H1 (cell line): ENCODE measurements at regions not wholly inside any gene's neighbourhood (a gene's known extent, or its start where the extent isn't known, plus 50 kb on each side); places are given as distances from the start of the nearest gene placed in this dataset.

Experiments used
- CTCF ChIA-PET: fragments of 300-600 bp; sonication (Branson Sonifier 250); formaldehyde crosslinking; loops from one replicate; lab custom pipeline; 2021; ENCODE audit not compliant: partially characterized antibody; lab: Charles Lee
- POLR2A ChIA-PET: fragments of 300-600 bp; sonication (Branson Sonifier 250); formaldehyde crosslinking; loops from one replicate; lab custom pipeline; 2021; ENCODE audit warnings: inconsistent platforms; ENCODE audit not compliant: partially characterized antibody; lab: Charles Lee
- DNase-seq, 2 experiments: peaks; one replicate each; pipeline versions ENCODE4 v3.0.0 to v3.0.0-alpha.2; 2010 to 2022; ENCODE audit warnings: low spot score in 2 of 2, low read depth in 1 of 2, mixed read lengths in 1 of 2
- FAIRE-seq: peaks from 2 replicates; lab custom pipeline; 2011; peaks lifted over from hg19 to GRCh38; lab: Jason Lieb, UNC
- H2AFZ ChIP-seq: 2 replicates; pipeline ENCODE4 v1.8.1; 2012; ENCODE audit warnings: low read length, inconsistent platforms
- H2AK5ac ChIP-seq: 2 replicates; pipeline ENCODE4 v1.6.1; 2013; ENCODE audit warnings: low read depth, low read length
- H2BK120ac ChIP-seq: replicated peaks from 2 replicates; pipeline ENCODE3; 2013; ENCODE audit warnings: low read depth, low read length, inconsistent platforms
- H2BK12ac ChIP-seq: 2 replicates; pipeline ENCODE4 v1.6.1; 2013; ENCODE audit warnings: low read depth, low read length
- H2BK15ac ChIP-seq: 2 replicates; pipeline ENCODE4 v1.6.1; 2013; ENCODE audit warnings: low read length
- H2BK20ac ChIP-seq: 2 replicates; pipeline ENCODE4 v1.6.1; 2013; ENCODE audit warnings: low read length
- H2BK5ac ChIP-seq: 2 replicates; pipeline ENCODE4 v1.6.1; 2013; ENCODE audit warnings: low read depth, low read length
- H3K14ac ChIP-seq: 2 replicates; pipeline ENCODE4 v1.6.1; 2013; ENCODE audit warnings: inconsistent platforms; ENCODE audit not compliant: insufficient read length
- H3K18ac ChIP-seq: 2 replicates; pipeline ENCODE4 v1.6.1; 2013; ENCODE audit warnings: low read length; ENCODE audit errors: extremely low read depth
- H3K23ac ChIP-seq: 2 replicates; pipeline ENCODE4 v1.6.1; 2013; ENCODE audit warnings: inconsistent platforms; ENCODE audit not compliant: insufficient read length
- H3K23me2 ChIP-seq: 2 replicates; pipeline ENCODE4 v1.6.1; 2013; ENCODE audit warnings: low read depth, low read length
- H3K27ac ChIP-seq: 2 replicates; pipeline ENCODE4 v1.6.1; 2011; ENCODE audit warnings: low read depth, low read length, inconsistent platforms
- H3K27me3 ChIP-seq, 4 experiments: replicated peaks in 1 of 4; 1 replicate in 1 of 4; 2 replicates in 3 of 4; pipeline versions ENCODE4 v1.6.1 to v1.8.1; 2011 to 2013; ENCODE audit warnings: low read length in 3 of 4, mild to moderate bottlenecking in 3 of 4, inconsistent platforms in 2 of 4, mixed read lengths in 2 of 4, moderate library complexity in 1 of 4; ENCODE audit not compliant: control insufficient read depth in 3 of 4, insufficient read depth in 3 of 4; ENCODE audit errors: extremely low read depth in 1 of 4
- H3K36me3 ChIP-seq, 4 experiments: 2 replicates each; pipeline versions ENCODE4 v1.6.1 to v1.8.1; 2011 to 2013; ENCODE audit warnings: mild to moderate bottlenecking in 4 of 4, low read length in 3 of 4, moderate library complexity in 2 of 4, control low read depth in 1 of 4, inconsistent platforms in 1 of 4; ENCODE audit not compliant: insufficient read depth in 4 of 4, control insufficient read depth in 2 of 4
- H3K4ac ChIP-seq: replicated peaks from 2 replicates; pipeline ENCODE3; 2013; ENCODE audit warnings: low read length, low read depth, mixed read lengths, inconsistent platforms; ENCODE audit not compliant: insufficient read length
- H3K4me1 ChIP-seq, 4 experiments: replicated peaks in 1 of 4; 1 replicate in 1 of 4; 2 replicates in 3 of 4; pipeline versions ENCODE4 v1.6.1 to v1.8.1; 2011 to 2013; ENCODE audit warnings: low read length in 3 of 4, inconsistent platforms in 2 of 4, mixed read lengths in 1 of 4; ENCODE audit not compliant: insufficient read depth in 4 of 4, control insufficient read depth in 3 of 4
- H3K4me2 ChIP-seq, 2 experiments: 2 replicates each; pipeline versions ENCODE4 v1.6.1 to v1.8.1; 2011 to 2013; ENCODE audit warnings: low read depth in 2 of 2, low read length in 2 of 2, control low read depth in 1 of 2, inconsistent platforms in 1 of 2, mild to moderate bottlenecking in 1 of 2; ENCODE audit not compliant: insufficient read depth in 1 of 2
- H3K4me3 ChIP-seq, 4 experiments: fragments of 200-600, 300-600 bp in 1 of 4; sonication (generic), shearing (Covaris generic), sonication (Bioruptor Twin) in 1 of 4; 2 replicates each; pipeline versions ENCODE4 v1.5.1 to v1.8.1; 2011 to 2016; ENCODE audit warnings: low read length in 4 of 4, low read depth in 3 of 4, control low read depth in 2 of 4, inconsistent platforms in 2 of 4, mild to moderate bottlenecking in 2 of 4, mixed read lengths in 1 of 4, moderate library complexity in 1 of 4; ENCODE audit not compliant: insufficient read depth in 2 of 4; ENCODE audit errors: extremely low read depth in 1 of 4
- H3K56ac ChIP-seq: replicated peaks from 2 replicates; pipeline ENCODE3; 2013; ENCODE audit warnings: low read depth, mild to moderate bottlenecking, mixed read lengths, low read length, inconsistent platforms; ENCODE audit not compliant: insufficient read length
- H3K79me1 ChIP-seq: 2 replicates; pipeline ENCODE4 v1.6.1; 2013; ENCODE audit warnings: low read depth, low read length, control low read depth
- H3K79me2 ChIP-seq, 2 experiments: 2 replicates each; pipeline versions ENCODE4 v1.6.1 to v1.8.1; 2012 to 2013; ENCODE audit warnings: low read length in 2 of 2, mild to moderate bottlenecking in 2 of 2, inconsistent platforms in 1 of 2; ENCODE audit not compliant: insufficient read depth in 2 of 2, control insufficient read depth in 1 of 2
- H3K9ac ChIP-seq, 4 experiments: replicated peaks in 1 of 4; 1 replicate in 1 of 4; 2 replicates in 3 of 4; pipeline versions ENCODE4 v1.6.1 to v1.8.1; 2011 to 2013; ENCODE audit warnings: low read depth in 3 of 4, low read length in 3 of 4, control low read depth in 2 of 4, mild to moderate bottlenecking in 2 of 4, moderate library complexity in 2 of 4, inconsistent platforms in 1 of 4; ENCODE audit errors: extremely low read depth in 1 of 4
- H3K9me3 ChIP-seq, 2 experiments: 2 replicates each; pipeline versions ENCODE4 v1.6.1 to v1.8.1; 2012 to 2013; ENCODE audit warnings: mild to moderate bottlenecking in 2 of 2, moderate library complexity in 2 of 2, control low read depth in 1 of 2, inconsistent platforms in 1 of 2, low read depth in 1 of 2, low read length in 1 of 2, mixed read lengths in 1 of 2; ENCODE audit not compliant: insufficient read depth in 2 of 2
- H4K20me1 ChIP-seq, 2 experiments: replicated peaks in 1 of 2; 2 replicates each; pipeline versions ENCODE3 to v1.8.1; 2011 to 2013; ENCODE audit warnings: inconsistent platforms in 2 of 2, low read length in 2 of 2, mild to moderate bottlenecking in 1 of 2; ENCODE audit not compliant: insufficient read depth in 2 of 2, control insufficient read depth in 1 of 2
- H4K5ac ChIP-seq: 2 replicates; pipeline ENCODE4 v1.6.1; 2013; ENCODE audit warnings: low read length, low read depth, mixed read lengths, inconsistent platforms; ENCODE audit not compliant: insufficient read length
- H4K8ac ChIP-seq: 2 replicates; pipeline ENCODE4 v1.8.0; 2013; ENCODE audit warnings: mild to moderate bottlenecking, moderate library complexity, low read length, inconsistent platforms; ENCODE audit not compliant: insufficient read depth; ENCODE audit errors: extremely low read depth
- H4K91ac ChIP-seq: replicated peaks from 2 replicates; pipeline ENCODE3; 2013; ENCODE audit warnings: low read length, mixed read lengths, inconsistent platforms; ENCODE audit not compliant: insufficient read length
- EGR1 ChIP-seq: IDR thresholded peaks from 2 replicates; pipeline ENCODE4 v1.6.1; 2011; ENCODE audit warnings: low read depth, low read length, borderline replicate concordance
- GTF2F1 ChIP-seq: IDR thresholded peaks from 2 replicates; pipeline ENCODE4 v1.6.1; 2012; ENCODE audit warnings: low read depth, low read length, improper control_type of control experiment, borderline replicate concordance
- JUND ChIP-seq: IDR thresholded peaks from 2 replicates; pipeline ENCODE4 v1.6.1; 2011; ENCODE audit warnings: mild to moderate bottlenecking, improper control_type of control experiment, low read length
- KDM1A ChIP-seq: fragments of 200-600, 300-600 bp; sonication (generic); IDR thresholded peaks from 2 replicates; pipeline ENCODE4 v1.7.1; 2016; ENCODE audit warnings: mild to moderate bottlenecking, low read length, borderline replicate concordance
- KDM4A ChIP-seq: IDR thresholded peaks from one replicate; pipeline ENCODE4 v1.7.1; 2012; ENCODE audit warnings: low read depth, mild to moderate bottlenecking, moderate library complexity, low read length, inconsistent platforms; ENCODE audit not compliant: severe bottlenecking
- SIN3A ChIP-seq, 2 experiments: IDR thresholded peaks in 1 of 2; conservative IDR thresholded peaks in 1 of 2; 2 replicates each; pipeline ENCODE4 v1.6.1; 2011 to 2012; ENCODE audit warnings: low read length in 2 of 2, improper control_type of control experiment in 1 of 2, low read depth in 1 of 2, mild to moderate bottlenecking in 1 of 2
- SP2 ChIP-seq: IDR thresholded peaks from 2 replicates; pipeline ENCODE4 v1.6.1; 2012; ENCODE audit warnings: mild to moderate bottlenecking, low read length, inconsistent platforms
- SUZ12 ChIP-seq: fragments of 200-600 bp; sonication (generic); IDR thresholded peaks from 2 replicates; pipeline ENCODE4 v1.6.1; 2012; ENCODE audit warnings: mild to moderate bottlenecking, inconsistent platforms, low read length, moderate library complexity, mixed read lengths
- TBP ChIP-seq: IDR thresholded peaks from 2 replicates; pipeline ENCODE4 v1.6.1; 2011; ENCODE audit warnings: low read depth, low read length, improper control_type of control experiment
- YY1 ChIP-seq: IDR thresholded peaks from 2 replicates; pipeline ENCODE4 v1.6.1; 2011; ENCODE audit warnings: low read depth, mild to moderate bottlenecking, low read length
- ZNF274 ChIP-seq: IDR thresholded peaks from 2 replicates; pipeline ENCODE4 v1.7.0; 2012; ENCODE audit warnings: low read length, borderline replicate concordance; ENCODE audit errors: extremely low read depth
- WGBS, 2 experiments: shearing (Covaris generic) in 1 of 2; methylation state at CpG; one replicate each; pipeline versions ENCODE4 v1.1.6 to v1.1.7; 2013 to 2015; ENCODE audit warnings: low lambda C conversion rate in 2 of 2, mixed read lengths in 2 of 2, inconsistent platforms in 1 of 2, low coverage in 1 of 2, missing lambda C conversion rate in 1 of 2; ENCODE audit not compliant: insufficient replicate concordance in 2 of 2, insufficient coverage in 1 of 2, insufficient read length in 1 of 2; ENCODE audit errors: extremely low coverage in 1 of 2, missing lambda C conversion rate in 1 of 2; 5-methylcytosine and 5-hydroxymethylcytosine counted together
- TF ChIP-seq, protein P1 (sequence below): IDR thresholded peaks from 2 replicates; pipeline ENCODE4 v1.6.1; 2012; ENCODE audit warnings: low read length, inconsistent platforms

DNA sequence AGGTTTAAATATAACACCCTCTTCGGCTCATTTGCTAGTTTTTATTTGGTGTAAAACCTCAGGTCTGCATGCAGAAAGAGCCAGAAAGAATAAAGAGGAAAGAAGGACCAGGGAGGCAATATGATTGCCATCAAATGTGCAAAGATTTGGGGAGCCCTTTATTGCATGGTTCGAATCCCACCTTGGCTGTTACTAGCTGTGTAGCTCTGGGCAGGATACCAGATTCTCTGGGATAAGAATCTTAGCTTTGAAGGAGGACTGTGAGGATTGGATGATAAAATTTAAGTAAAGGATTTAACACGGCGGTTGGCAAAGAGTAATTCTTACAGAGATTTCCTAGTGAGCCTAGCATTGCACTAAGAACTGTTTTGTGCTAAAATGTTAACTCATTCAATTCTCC lies 510.2 kb upstream of the LCORL start:
- Histone ChIP-seq H3K56ac (no peak overlapping the region), H4K20me1 (no peaks in the 10 kb centered on the region), H3K4ac (no peak overlapping the region), H3K23me2 (no peaks in the 10 kb centered on the region; the same call in 1 of the 2 replicates), H3K79me2 (no peaks in the 10 kb centered on the region), H2BK15ac (no peak overlapping the region), H2BK20ac (no peak overlapping the region), H3K79me1 (no peaks in the 10 kb centered on the region), H2AK5ac (no peak overlapping the region), H3K27ac (no peak overlapping the region), H3K14ac (no peak overlapping the region), H3K27me3 (peaks cover 0 to 1% (median 0%) of the 10 kb centered on the region in 4 experiments; a peak in 1 of 7 replicates), H2BK5ac (no peak overlapping the region), H4K5ac (no peak overlapping the region), H3K4me2 (no peak overlapping the region), H3K9me3 (peaks cover 28 to 30% of the 10 kb centered on the region in 2 experiments), H4K8ac (no peak overlapping the region), H4K91ac (no peak overlapping the region), H3K9ac (no peak overlapping the region), H2AFZ (no peak overlapping the region), H3K18ac (no peak overlapping the region), H2BK120ac (no peak overlapping the region), H3K4me3 (no peak overlapping the region), H3K23ac (no peak overlapping the region), H3K36me3 (no peaks in the 10 kb centered on the region), H2BK12ac (no peak overlapping the region), H3K4me1 (no peaks in the 10 kb centered on the region)
- WGBS, 2 experiments, result 91% methylated on average over 4 of the region's 4 CpGs; no CpG with 5 or more reads in 1 of the 2 experiments
- CTCF ChIA-PET, result no interaction called here
- DNase-seq (no peak), FAIRE-seq (no peak)
- TF ChIP-seq SP2 (no peak), GTF2F1 (no peak), KDM1A (no peak), KDM4A (no peak), JUND (no peak), SUZ12 (no peak), EGR1 (no peak), YY1 (no peak), SIN3A (conservative IDR thresholded peaks at IDR 0.05 in 1 of 2, IDR thresholded peaks at IDR 0.05 in 1 of 2; ENCODE audit: low read depth in 1 of 2, low read length in 2 of 2) (no peak), ZNF274 (no peak), TBP (no peak)
- TF ChIP-seq, protein P1, sequence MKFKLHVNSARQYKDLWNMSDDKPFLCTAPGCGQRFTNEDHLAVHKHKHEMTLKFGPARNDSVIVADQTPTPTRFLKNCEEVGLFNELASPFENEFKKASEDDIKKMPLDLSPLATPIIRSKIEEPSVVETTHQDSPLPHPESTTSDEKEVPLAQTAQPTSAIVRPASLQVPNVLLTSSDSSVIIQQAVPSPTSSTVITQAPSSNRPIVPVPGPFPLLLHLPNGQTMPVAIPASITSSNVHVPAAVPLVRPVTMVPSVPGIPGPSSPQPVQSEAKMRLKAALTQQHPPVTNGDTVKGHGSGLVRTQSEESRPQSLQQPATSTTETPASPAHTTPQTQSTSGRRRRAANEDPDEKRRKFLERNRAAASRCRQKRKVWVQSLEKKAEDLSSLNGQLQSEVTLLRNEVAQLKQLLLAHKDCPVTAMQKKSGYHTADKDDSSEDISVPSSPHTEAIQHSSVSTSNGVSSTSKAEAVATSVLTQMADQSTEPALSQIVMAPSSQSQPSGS, result no peak
- POLR2A ChIA-PET, result no interaction called here
